Tibial nerve (tissue), 4 donors: ENCODE measurements at regions not wholly inside any gene's neighbourhood (a gene's known extent, or its start where the extent isn't known, plus 50 kb on each side); places are given as distances from the start of the nearest gene placed in this dataset.

ENCODE experiments used
- EP300 ChIP-seq, 2 donors: sonication (generic); formaldehyde crosslinking; IDR thresholded peaks; one replicate each; pipeline ENCODE4 v1.6.1; 2017; ENCODE audit warnings: antibody characterized with exemption in 2 of 2, mild to moderate bottlenecking in 1 of 2
- POLR2A ChIP-seq, 2 donors: fragments of 450-650 bp; IDR thresholded peaks; one replicate each; pipeline ENCODE4 v1.6.1; 2017; ENCODE audit warnings: antibody characterized with exemption in 2 of 2, mild to moderate bottlenecking in 2 of 2, moderate library complexity in 2 of 2
- TF ChIP-seq, protein P1 (sequence below), 5 experiments: fragments of 200-600 bp in 3 of 5; fragments of 450-650 bp in 2 of 5; sonication (generic) in 3 of 5; IDR thresholded peaks; one replicate each; pipeline ENCODE4 v1.5.1; 2016 to 2019; ENCODE audit warnings: antibody characterized with exemption in 5 of 5, mild to moderate bottlenecking in 3 of 5, moderate library complexity in 2 of 5

GRCh38 chr9:82201196-82201595, 212.6 kb downstream of the SPATA31D1 start:
- TF ChIP-seq, protein P1, sequence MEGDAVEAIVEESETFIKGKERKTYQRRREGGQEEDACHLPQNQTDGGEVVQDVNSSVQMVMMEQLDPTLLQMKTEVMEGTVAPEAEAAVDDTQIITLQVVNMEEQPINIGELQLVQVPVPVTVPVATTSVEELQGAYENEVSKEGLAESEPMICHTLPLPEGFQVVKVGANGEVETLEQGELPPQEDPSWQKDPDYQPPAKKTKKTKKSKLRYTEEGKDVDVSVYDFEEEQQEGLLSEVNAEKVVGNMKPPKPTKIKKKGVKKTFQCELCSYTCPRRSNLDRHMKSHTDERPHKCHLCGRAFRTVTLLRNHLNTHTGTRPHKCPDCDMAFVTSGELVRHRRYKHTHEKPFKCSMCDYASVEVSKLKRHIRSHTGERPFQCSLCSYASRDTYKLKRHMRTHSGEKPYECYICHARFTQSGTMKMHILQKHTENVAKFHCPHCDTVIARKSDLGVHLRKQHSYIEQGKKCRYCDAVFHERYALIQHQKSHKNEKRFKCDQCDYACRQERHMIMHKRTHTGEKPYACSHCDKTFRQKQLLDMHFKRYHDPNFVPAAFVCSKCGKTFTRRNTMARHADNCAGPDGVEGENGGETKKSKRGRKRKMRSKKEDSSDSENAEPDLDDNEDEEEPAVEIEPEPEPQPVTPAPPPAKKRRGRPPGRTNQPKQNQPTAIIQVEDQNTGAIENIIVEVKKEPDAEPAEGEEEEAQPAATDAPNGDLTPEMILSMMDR (IDR thresholded peaks at IDR 0.05): no peak
- TF ChIP-seq EP300 (IDR thresholded peaks at IDR 0.05): no peak
- TF ChIP-seq POLR2A (IDR thresholded peaks at IDR 0.05): no peak
